ENCODE measurements at regions not wholly inside any gene's neighbourhood (a gene's known extent, or its start where the extent isn't known, plus 50 kb on each side); places are given as distances from the start of the nearest gene placed in this dataset.

- TF ChIP-seq CTCF (IDR thresholded peaks at IDR 0.05) (no peak), ZFX (IDR thresholded peaks at IDR 0.05; ENCODE audit: borderline replicate concordance) (no peak)
Measured at GRCh38 chr1:79959635-79960034, 953.1 kb upstream of the ADGRL4 start.
